ENCODE measurements at regions not wholly inside any gene's neighbourhood (a gene's known extent, or its start where the extent isn't known, plus 50 kb on each side); places are given as distances from the start of the nearest gene placed in this dataset.
A peak's percentile ranks its signal among the peaks of the same experiment; 100 is the strongest.

- H3K79me2 ChIP-seq (ENCODE audit: insufficient read depth, low read length) = no peaks in the 10 kb centered on the region
Observed at GRCh38 chr1:244165701-244166100, 114.6 kb downstream of the ZBTB18 start.

GRCh38 chr1:244171241-244171985 lies 120.3 kb downstream of the ZBTB18 start:
- Histone ChIP-seq H3K9ac (ENCODE audit: insufficient read depth, low read length, poor library complexity, severe bottlenecking) (no peak overlapping the region), H3K36me3 (replicated peaks in 1 of 2; ENCODE audit: control insufficient read depth in 1 of 2, insufficient read depth in 2 of 2, low read length in 2 of 2) (no peaks in the 10 kb centered on the region), H3K27ac (ENCODE audit: low read depth in 1 of 2, low read length in 2 of 2) (no peak overlapping the region), H4K20me1 (ENCODE audit: insufficient read depth, low read length) (no peaks in the 10 kb centered on the region), H3K27me3 (ENCODE audit: control insufficient read depth in 2 of 2, insufficient read depth in 2 of 2, low read length in 2 of 2) (no peaks in the 10 kb centered on the region), H3K4me3 (replicated peaks in 1 of 3; ENCODE audit: low read depth in 2 of 3, low read length in 3 of 3) (no peak overlapping the region), H3K4me1 (ENCODE audit: control insufficient read depth in 1 of 2, insufficient read depth in 2 of 2, low read length in 2 of 2) (no peaks in the 10 kb centered on the region), H3K9me3 (replicated peaks in 1 of 2; ENCODE audit: control insufficient read depth in 1 of 2, insufficient read depth in 1 of 2, low read length in 2 of 2) (no peaks in the 10 kb centered on the region), H2AFZ (ENCODE audit: insufficient read depth, low read depth, low read length, poor library complexity, severe bottlenecking) (no peak overlapping the region), H3K4me2 (replicated peaks; ENCODE audit: extremely low read depth, low read length, poor library complexity, severe bottlenecking) (no peak overlapping the region), H3K79me2 (ENCODE audit: insufficient read depth, low read length) (no peaks in the 10 kb centered on the region)
- TF ChIP-seq CTCF (IDR thresholded peaks at IDR 0.05) = no peak
- no peaks in the 10 kb centered on the region for H3K4me1 Mint-ChIP-seq
- H3K9me3 Mint-ChIP-seq = no peaks in the 10 kb centered on the region
- WGBS (ENCODE audit: insufficient coverage) = 100% methylated on average over 1 of the region's 7 CpGs
- peaks cover 0 to under 1% (median 0%) of the 10 kb centered on the region in 3 donors for H3K27me3 Mint-ChIP-seq (ENCODE audit: low read depth in 3 of 3)
- no peaks in the 10 kb centered on the region for H3K36me3 Mint-ChIP-seq
- H3K4me3 Mint-ChIP-seq = no peak overlapping the region
- intact Hi-C loops (cut with micrococcal nuclease) = no loop called here
- no peak overlapping the region for H3K27ac Mint-ChIP-seq
- no peak for DNase-seq

More at GRCh38 chr1:244165701-244166100, 114.6 kb downstream of the ZBTB18 start:
- Histone ChIP-seq H2AFZ (ENCODE audit: insufficient read depth, low read depth, low read length, poor library complexity, severe bottlenecking) (peak overlapping the region; percentile 23), H3K36me3 (replicated peaks in 1 of 2; ENCODE audit: control insufficient read depth in 1 of 2, insufficient read depth in 2 of 2, low read length in 2 of 2) (no peaks in the 10 kb centered on the region), H3K4me2 (replicated peaks; ENCODE audit: extremely low read depth, low read length, poor library complexity, severe bottlenecking) (no peak overlapping the region), H3K4me1 (ENCODE audit: control insufficient read depth in 1 of 2, insufficient read depth in 2 of 2, low read length in 2 of 2) (peaks cover 4 to 10% of the 10 kb centered on the region in 2 donors), H3K9me3 (replicated peaks in 1 of 2; ENCODE audit: control insufficient read depth in 1 of 2, insufficient read depth in 1 of 2, low read length in 2 of 2) (no peaks in the 10 kb centered on the region), H3K27ac (ENCODE audit: low read depth in 1 of 2, low read length in 2 of 2) (no peak overlapping the region), H3K9ac (ENCODE audit: insufficient read depth, low read length, poor library complexity, severe bottlenecking) (no peak overlapping the region), H3K27me3 (ENCODE audit: control insufficient read depth in 2 of 2, insufficient read depth in 2 of 2, low read length in 2 of 2) (no peaks in the 10 kb centered on the region), H3K4me3 (replicated peaks in 1 of 3; ENCODE audit: low read depth in 2 of 3, low read length in 3 of 3) (no peak overlapping the region), H4K20me1 (ENCODE audit: insufficient read depth, low read length) (no peaks in the 10 kb centered on the region)
- Mint-ChIP-seq H3K27ac (no peak overlapping the region), H3K27me3 (ENCODE audit: low read depth in 3 of 3) (peaks cover 0 to 4% (median 0%) of the 10 kb centered on the region in 3 donors), H3K4me1 (peaks cover 5% of the 10 kb centered on the region), H3K36me3 (no peaks in the 10 kb centered on the region), H3K4me3 (no peak overlapping the region), H3K9me3 (no peaks in the 10 kb centered on the region)
- 94% methylated on average over 2 of the region's 2 CpGs for WGBS (ENCODE audit: insufficient coverage)
- TF ChIP-seq CTCF (IDR thresholded peaks at IDR 0.05) = no peak
- intact Hi-C loops (cut with micrococcal nuclease) = no loop called here
- no peak for DNase-seq

Measured in CD14-positive monocyte (primary cell).